B cell (primary cell): ENCODE measurements at regions not wholly inside any gene's neighbourhood (a gene's known extent, or its start where the extent isn't known, plus 50 kb on each side); places are given as distances from the start of the nearest gene placed in this dataset.

Source experiments
- ATAC-seq: fragments of 200-7000 bp; cut with Tn5 transposase; one replicate; pipeline ENCODE4 v1.10.0; 2021; ENCODE audit warnings: low read depth, mild to moderate bottlenecking, moderate number of reproducible peaks, moderate library complexity
- CTCF ChIA-PET: fragments of 350-600 bp; sonication (Branson Sonifier 250); formaldehyde crosslinking; loops from one replicate; lab custom pipeline; 2021; ENCODE audit warnings: antibody characterized with exemption, inconsistent platforms; lab: Charles Lee
- POLR2A ChIA-PET: fragments of 350-600 bp; sonication (Branson Sonifier 250); formaldehyde crosslinking; loops from one replicate; lab custom pipeline; 2021; ENCODE audit warnings: antibody characterized with exemption; lab: Charles Lee
- DNase-seq: peaks from one replicate; pipeline ENCODE4 v3.0.0; 2013
- H2AFZ ChIP-seq: 2 replicates; pipeline ENCODE4 v1.6.1; 2012; ENCODE audit warnings: mild to moderate bottlenecking, low read depth, low read length; ENCODE audit not compliant: insufficient read depth, poor library complexity, severe bottlenecking
- H3K27ac ChIP-seq, 2 donors: 1 replicate in 1 of 2; 2 replicates in 1 of 2; pipeline ENCODE4 v1.5.1; 2012 to 2013; ENCODE audit warnings: low read length in 2 of 2, mild to moderate bottlenecking in 2 of 2, moderate library complexity in 1 of 2
- H3K27me3 ChIP-seq, 4 experiments: fragments of 200-600 bp in 1 of 4; sonication (generic) in 1 of 4; replicated peaks in 1 of 4; 1 replicate in 2 of 4; 2 replicates in 2 of 4; pipeline versions ENCODE4 v1.6.1 to v1.7.0; 2013 to 2016; ENCODE audit warnings: low read length in 3 of 4, mild to moderate bottlenecking in 2 of 4, mixed read lengths in 1 of 4, moderate library complexity in 1 of 4; ENCODE audit not compliant: insufficient read depth in 4 of 4, control insufficient read depth in 3 of 4; ENCODE audit errors: control extremely low read depth in 1 of 4
- H3K36me3 ChIP-seq, 2 experiments: replicated peaks in 1 of 2; 1 replicate in 1 of 2; 2 replicates in 1 of 2; pipeline versions ENCODE4 v1.6.1 to v1.7.1; 2013; ENCODE audit warnings: low read length in 1 of 2; ENCODE audit not compliant: insufficient read depth in 2 of 2, control insufficient read depth in 1 of 2; ENCODE audit errors: control extremely low read depth in 1 of 2, extremely low read depth in 1 of 2
- H3K4me1 ChIP-seq, 2 donors: fragments of 200-600 bp in 1 of 2; sonication (generic) in 1 of 2; 1 replicate in 1 of 2; 2 replicates in 1 of 2; pipeline versions ENCODE4 v1.5.1 to v1.6.1; 2013 to 2017; ENCODE audit warnings: low read length in 2 of 2; ENCODE audit not compliant: control insufficient read depth in 2 of 2, insufficient read depth in 2 of 2
- H3K4me2 ChIP-seq: replicated peaks from 2 replicates; pipeline ENCODE3; 2012; ENCODE audit warnings: mild to moderate bottlenecking, low read depth, low read length; ENCODE audit not compliant: poor library complexity, severe bottlenecking
- H3K4me3 ChIP-seq, 5 experiments: fragments of 200-600 bp in 1 of 5; sonication (generic) in 1 of 5; 1 replicate in 3 of 5; 2 replicates in 2 of 5; pipeline versions ENCODE4 v1.5.1 to v1.7.0; 2011 to 2016; ENCODE audit warnings: low read length in 4 of 5, mild to moderate bottlenecking in 4 of 5, low read depth in 2 of 5, control low read depth in 1 of 5, moderate library complexity in 1 of 5; ENCODE audit not compliant: insufficient read depth in 1 of 5; ENCODE audit errors: control extremely low read depth in 1 of 5, extremely low read depth in 1 of 5
- H3K79me2 ChIP-seq: fragments of 200-600 bp; sonication (generic); one replicate; pipeline ENCODE4 v1.6.0; 2016; ENCODE audit warnings: low read length; ENCODE audit not compliant: control insufficient read depth, insufficient read depth
- H3K9ac ChIP-seq: fragments of 200-600 bp; sonication (generic); 2 replicates; pipeline ENCODE4 v1.6.1; 2017; ENCODE audit warnings: mild to moderate bottlenecking, low read length, moderate library complexity
- H3K9me3 ChIP-seq, 3 donors: one replicate each; pipeline versions ENCODE4 v1.6.1 to v1.7.1; 2013; ENCODE audit warnings: low read length in 2 of 3; ENCODE audit not compliant: control insufficient read depth in 2 of 3, insufficient read depth in 1 of 3; ENCODE audit errors: control extremely low read depth in 1 of 3
- H4K20me1 ChIP-seq: 2 replicates; pipeline ENCODE4 v1.6.0; 2012; ENCODE audit warnings: mild to moderate bottlenecking, low read length; ENCODE audit not compliant: insufficient read depth, control insufficient read depth, poor library complexity, severe bottlenecking
- H3K27ac Mint-ChIP-seq: one replicate; pipeline ENCODE4 v1.8.0; 2021; ENCODE audit warnings: mixed read lengths
- H3K27me3 Mint-ChIP-seq: one replicate; pipeline ENCODE4 v1.8.0; 2021; ENCODE audit warnings: mixed read lengths
- H3K4me1 Mint-ChIP-seq: one replicate; pipeline ENCODE4 v1.8.0; 2021; ENCODE audit warnings: mixed read lengths
- H3K4me3 Mint-ChIP-seq: one replicate; pipeline ENCODE4 v1.8.0; 2021; ENCODE audit warnings: mixed read lengths
- H3K9me3 Mint-ChIP-seq: one replicate; pipeline ENCODE4 v1.8.0; 2022; ENCODE audit warnings: mixed read lengths; ENCODE audit not compliant: insufficient read depth
- EZH2 ChIP-seq: IDR thresholded peaks from 2 replicates; pipeline ENCODE4 v1.6.1; 2012; ENCODE audit warnings: borderline replicate concordance, low read depth, mild to moderate bottlenecking, moderate library complexity, low read length; ENCODE audit not compliant: insufficient read depth, poor library complexity, severe bottlenecking
- WGBS: methylation state at CpG from one replicate; pipeline ENCODE4 v1.1.5; 2013; ENCODE audit warnings: missing lambda C conversion rate; ENCODE audit not compliant: insufficient coverage; 5-methylcytosine and 5-hydroxymethylcytosine counted together
- intact Hi-C: fragments of 100-400 bp; cut with micrococcal nuclease; formaldehyde crosslinking; loops from one replicate; pipeline ENCODE4 v1.10.0; 2022
- TF ChIP-seq, protein P1 (sequence below): fragments of 200-600 bp; IDR thresholded peaks from one replicate; pipeline ENCODE4 v1.8.0; 2022; ENCODE audit warnings: antibody characterized with exemption, mild to moderate bottlenecking

DNA sequence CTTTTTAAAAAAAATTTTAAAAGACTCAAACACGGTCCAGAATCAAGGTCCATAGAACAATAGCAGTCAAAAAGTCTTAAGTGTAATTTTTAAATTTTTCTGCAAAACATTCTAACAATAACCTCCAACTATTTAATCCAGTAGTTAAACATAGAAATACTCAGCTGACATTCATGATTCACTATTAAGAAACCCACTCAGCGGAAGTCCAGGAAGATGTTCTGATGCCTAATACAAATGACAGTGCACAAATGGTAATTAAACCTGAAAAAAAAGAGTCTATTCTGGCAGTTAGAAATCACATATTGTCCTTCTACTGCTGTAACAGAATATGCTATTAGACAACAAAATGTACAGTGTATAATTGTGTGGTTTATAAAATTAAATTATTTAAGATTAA lies 128.2 kb upstream of the BMP5 start:
- Histone ChIP-seq H3K27ac (no peak overlapping the region), H2AFZ (no peak overlapping the region), H3K9ac (no peak overlapping the region), H3K27me3 (no peaks in the 10 kb centered on the region), H4K20me1 (no peaks in the 10 kb centered on the region), H3K4me3 (no peak overlapping the region), H3K9me3 (no peaks in the 10 kb centered on the region), H3K36me3 (no peaks in the 10 kb centered on the region), H3K79me2 (no peaks in the 10 kb centered on the region), H3K4me2 (no peak overlapping the region), H3K4me1 (no peaks in the 10 kb centered on the region)
- ChIA-PET CTCF (no interaction called here), POLR2A (no interaction called here)
- Mint-ChIP-seq H3K4me3 (no peak overlapping the region), H3K27me3 (no peaks in the 10 kb centered on the region), H3K4me1 (no peaks in the 10 kb centered on the region), H3K27ac (no peak overlapping the region), H3K9me3 (no peaks in the 10 kb centered on the region)
- no peak for DNase-seq
- ATAC-seq, result no peak
- no CpG with 5 or more reads among the region's 2 CpGs for WGBS
- TF ChIP-seq, protein P1, sequence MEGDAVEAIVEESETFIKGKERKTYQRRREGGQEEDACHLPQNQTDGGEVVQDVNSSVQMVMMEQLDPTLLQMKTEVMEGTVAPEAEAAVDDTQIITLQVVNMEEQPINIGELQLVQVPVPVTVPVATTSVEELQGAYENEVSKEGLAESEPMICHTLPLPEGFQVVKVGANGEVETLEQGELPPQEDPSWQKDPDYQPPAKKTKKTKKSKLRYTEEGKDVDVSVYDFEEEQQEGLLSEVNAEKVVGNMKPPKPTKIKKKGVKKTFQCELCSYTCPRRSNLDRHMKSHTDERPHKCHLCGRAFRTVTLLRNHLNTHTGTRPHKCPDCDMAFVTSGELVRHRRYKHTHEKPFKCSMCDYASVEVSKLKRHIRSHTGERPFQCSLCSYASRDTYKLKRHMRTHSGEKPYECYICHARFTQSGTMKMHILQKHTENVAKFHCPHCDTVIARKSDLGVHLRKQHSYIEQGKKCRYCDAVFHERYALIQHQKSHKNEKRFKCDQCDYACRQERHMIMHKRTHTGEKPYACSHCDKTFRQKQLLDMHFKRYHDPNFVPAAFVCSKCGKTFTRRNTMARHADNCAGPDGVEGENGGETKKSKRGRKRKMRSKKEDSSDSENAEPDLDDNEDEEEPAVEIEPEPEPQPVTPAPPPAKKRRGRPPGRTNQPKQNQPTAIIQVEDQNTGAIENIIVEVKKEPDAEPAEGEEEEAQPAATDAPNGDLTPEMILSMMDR, result no peak
- no peak for TF ChIP-seq EZH2
- intact Hi-C loops, result no loop called here

DNA sequence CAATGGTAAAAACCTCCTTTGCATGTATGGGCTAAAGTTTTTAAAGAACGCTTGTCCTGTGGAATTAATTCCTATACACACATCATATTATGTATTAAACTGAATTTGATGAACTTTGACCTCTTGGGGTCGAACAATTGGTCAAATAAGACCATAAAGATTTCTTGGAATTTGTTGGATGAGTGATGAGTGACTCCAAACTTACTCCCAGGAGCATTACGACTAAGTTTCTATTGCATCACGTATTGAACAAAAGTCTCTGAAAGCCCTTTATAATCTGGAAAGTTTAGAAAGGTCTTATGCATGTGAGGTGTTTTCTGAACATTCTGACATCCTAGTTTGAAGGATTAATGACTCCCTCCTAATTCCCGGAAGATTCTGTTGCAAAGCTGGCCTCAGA lies 126.9 kb upstream of the BMP5 start:
- H3K27ac ChIP-seq, result no peak overlapping the region
- TF ChIP-seq, protein P1, result no peak
- no peak for TF ChIP-seq EZH2
- Mint-ChIP-seq H3K9me3 (no peaks in the 10 kb centered on the region), H3K4me1 (no peaks in the 10 kb centered on the region), H3K27ac (no peak overlapping the region), H3K27me3 (no peaks in the 10 kb centered on the region), H3K4me3 (no peak overlapping the region)
- ChIA-PET CTCF (no interaction called here), POLR2A (no interaction called here)
- H3K4me3 ChIP-seq, result no peak overlapping the region
- no peak overlapping the region for H3K4me2 ChIP-seq
- DNase-seq, result no peak
- 100% methylated on average over 1 of the region's 5 CpGs for WGBS
- intact Hi-C loops, result no loop called here
- no peaks in the 10 kb centered on the region for H3K79me2 ChIP-seq
- H4K20me1 ChIP-seq, result no peaks in the 10 kb centered on the region
- H3K9ac ChIP-seq, result no peak overlapping the region
- H3K27me3 ChIP-seq, result no peaks in the 10 kb centered on the region
- ATAC-seq, result no peak
- no peaks in the 10 kb centered on the region for H3K9me3 ChIP-seq
- H3K4me1 ChIP-seq, result no peaks in the 10 kb centered on the region
- H3K36me3 ChIP-seq, result no peaks in the 10 kb centered on the region
- no peak overlapping the region for H2AFZ ChIP-seq
